ENCODE measurements at regions not wholly inside any gene's neighbourhood (a gene's known extent, or its start where the extent isn't known, plus 50 kb on each side); places are given as distances from the start of the nearest gene placed in this dataset.

DNA sequence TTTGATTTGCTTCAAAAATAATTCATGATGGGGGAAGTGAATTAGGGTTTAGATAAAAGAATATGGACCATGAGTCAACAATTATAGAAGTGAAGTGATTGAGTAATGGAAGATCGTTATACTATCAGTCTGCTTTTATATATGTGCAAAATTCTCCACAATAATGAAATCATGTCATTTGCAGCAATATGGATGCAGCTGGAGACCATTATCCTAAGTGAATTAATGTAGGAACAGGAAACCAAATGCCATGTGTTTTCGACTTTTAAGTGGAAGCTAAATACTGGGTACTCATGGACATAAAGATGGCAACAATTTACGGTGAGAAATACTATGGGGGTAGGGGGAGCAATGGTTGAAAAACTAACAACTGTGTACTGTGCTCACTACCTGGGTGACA, 144.7 kb upstream of the SRD5A2 start:
- Histone ChIP-seq H3K79me1 (ENCODE audit: low read depth in 1 of 2, low read length in 2 of 2) (no peaks in the 10 kb centered on the region), H2AK9ac (replicated peaks; ENCODE audit: low read depth, low read length, poor library complexity) (no peak overlapping the region), H3K9me1 (ENCODE audit: insufficient read depth, low read length) (no peaks in the 10 kb centered on the region), H3K18ac (ENCODE audit: low read depth, low read length) (no peak overlapping the region), H2BK20ac (ENCODE audit: low read depth, low read length) (no peak overlapping the region), H3K9ac (ENCODE audit: low read depth, low read length) (no peak overlapping the region), H3K4ac (ENCODE audit: low read depth, low read length) (no peak overlapping the region), H2BK15ac (ENCODE audit: low read depth, low read length) (no peak overlapping the region), H4K91ac (ENCODE audit: insufficient read depth, low read depth, low read length) (no peak overlapping the region), H3K27ac (ENCODE audit: insufficient read depth, low read length) (no peak overlapping the region), H3K56ac (ENCODE audit: extremely low read depth, insufficient read depth, low read length) (no peak overlapping the region), H4K8ac (ENCODE audit: low read depth in 2 of 2, low read length in 2 of 2) (no peak overlapping the region), H2BK120ac (ENCODE audit: low read depth, low read length) (no peak overlapping the region), H2AK5ac (ENCODE audit: low read depth, low read length) (no peak overlapping the region), H3K9me3 (ENCODE audit: control insufficient read depth, insufficient read depth, low read length) (no peaks in the 10 kb centered on the region), H4K20me1 (ENCODE audit: insufficient read depth, low read length) (no peaks in the 10 kb centered on the region), H3K36me3 (ENCODE audit: control insufficient read depth, insufficient read depth, low read length) (no peaks in the 10 kb centered on the region), H2BK5ac (ENCODE audit: low read depth, low read length, poor library complexity, severe bottlenecking) (no peak overlapping the region), H3K4me2 (ENCODE audit: low read depth, low read length) (no peak overlapping the region), H3K23ac (ENCODE audit: low read depth, low read length) (no peak overlapping the region), H3K4me3 (ENCODE audit: insufficient read depth, low read depth, low read length) (no peak overlapping the region), H4K5ac (ENCODE audit: low read depth, low read length) (no peak overlapping the region), H3K4me1 (ENCODE audit: control insufficient read depth, insufficient read depth, low read length) (no peaks in the 10 kb centered on the region), H3K27me3 (ENCODE audit: control insufficient read depth, insufficient read depth, low read length) (no peaks in the 10 kb centered on the region), H3K14ac (replicated peaks; ENCODE audit: low read depth, low read length) (no peak overlapping the region), H2AFZ (replicated peaks; ENCODE audit: low read length, poor library complexity) (no peak overlapping the region)
- DNase-seq (no peak), ATAC-seq (ENCODE audit: low read depth) (no peak)
- in situ Hi-C loops (cut with MboI; ENCODE audit: low sequenced_read_pairs) (no loop called here), dilution Hi-C loops (cut with HindIII; ENCODE audit: low sequenced_read_pairs, unreplicated experiment) (no loop called here), intact Hi-C loops (cut with micrococcal nuclease) (no loop called here)
- BruUV-seq (replicated peaks): no TSS peak
- POLR2A ChIA-PET (ENCODE audit: unreplicated experiment): no interaction called here
- 20% methylated on average over 1 of the region's 3 CpGs; no CpG with 5 or more reads in 1 of the 2 experiments for WGBS, 2 experiments (ENCODE audit: extremely low coverage in 2 of 2, insufficient read length in 1 of 2)
- TF ChIP-seq, protein P1, sequence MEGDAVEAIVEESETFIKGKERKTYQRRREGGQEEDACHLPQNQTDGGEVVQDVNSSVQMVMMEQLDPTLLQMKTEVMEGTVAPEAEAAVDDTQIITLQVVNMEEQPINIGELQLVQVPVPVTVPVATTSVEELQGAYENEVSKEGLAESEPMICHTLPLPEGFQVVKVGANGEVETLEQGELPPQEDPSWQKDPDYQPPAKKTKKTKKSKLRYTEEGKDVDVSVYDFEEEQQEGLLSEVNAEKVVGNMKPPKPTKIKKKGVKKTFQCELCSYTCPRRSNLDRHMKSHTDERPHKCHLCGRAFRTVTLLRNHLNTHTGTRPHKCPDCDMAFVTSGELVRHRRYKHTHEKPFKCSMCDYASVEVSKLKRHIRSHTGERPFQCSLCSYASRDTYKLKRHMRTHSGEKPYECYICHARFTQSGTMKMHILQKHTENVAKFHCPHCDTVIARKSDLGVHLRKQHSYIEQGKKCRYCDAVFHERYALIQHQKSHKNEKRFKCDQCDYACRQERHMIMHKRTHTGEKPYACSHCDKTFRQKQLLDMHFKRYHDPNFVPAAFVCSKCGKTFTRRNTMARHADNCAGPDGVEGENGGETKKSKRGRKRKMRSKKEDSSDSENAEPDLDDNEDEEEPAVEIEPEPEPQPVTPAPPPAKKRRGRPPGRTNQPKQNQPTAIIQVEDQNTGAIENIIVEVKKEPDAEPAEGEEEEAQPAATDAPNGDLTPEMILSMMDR (conservative IDR thresholded peaks at IDR 0.05; ENCODE audit: low read depth, low read length): no peak
- TF ChIP-seq POLR2A (IDR thresholded peaks at IDR 0.05; ENCODE audit: low read depth, low read length) (no peak), MXI1 (IDR thresholded peaks at IDR 0.05; ENCODE audit: borderline replicate concordance, low read depth, low read length) (no peak), USF2 (IDR thresholded peaks at IDR 0.05; ENCODE audit: low read depth, low read length) (no peak), MAZ (IDR thresholded peaks at IDR 0.05; ENCODE audit: borderline replicate concordance, low read depth, low read length) (no peak), RFX5 (IDR thresholded peaks at IDR 0.05; ENCODE audit: low read depth, low read length) (no peak), MAFK (IDR thresholded peaks at IDR 0.05; ENCODE audit: low read depth, low read length) (no peak), BHLHE40 (IDR thresholded peaks at IDR 0.05; ENCODE audit: low read depth, low read length) (no peak), FOS (IDR thresholded peaks at IDR 0.05; ENCODE audit: low read depth, low read length) (no peak), SMC3 (IDR thresholded peaks at IDR 0.05; ENCODE audit: low read depth, low read length) (no peak), CEBPB (IDR thresholded peaks at IDR 0.05; ENCODE audit: low read depth, low read length) (no peak), NFE2L2 (IDR thresholded peaks at IDR 0.05; ENCODE audit: low read depth, low read length) (no peak), CHD1 (IDR thresholded peaks at IDR 0.05; ENCODE audit: low read depth, low read length) (no peak), RAD21 (IDR thresholded peaks at IDR 0.05; ENCODE audit: low read length) (no peak), RCOR1 (IDR thresholded peaks at IDR 0.05; ENCODE audit: insufficient replicate concordance, low read length) (no peak)
- TF ChIP-seq, protein P2, sequence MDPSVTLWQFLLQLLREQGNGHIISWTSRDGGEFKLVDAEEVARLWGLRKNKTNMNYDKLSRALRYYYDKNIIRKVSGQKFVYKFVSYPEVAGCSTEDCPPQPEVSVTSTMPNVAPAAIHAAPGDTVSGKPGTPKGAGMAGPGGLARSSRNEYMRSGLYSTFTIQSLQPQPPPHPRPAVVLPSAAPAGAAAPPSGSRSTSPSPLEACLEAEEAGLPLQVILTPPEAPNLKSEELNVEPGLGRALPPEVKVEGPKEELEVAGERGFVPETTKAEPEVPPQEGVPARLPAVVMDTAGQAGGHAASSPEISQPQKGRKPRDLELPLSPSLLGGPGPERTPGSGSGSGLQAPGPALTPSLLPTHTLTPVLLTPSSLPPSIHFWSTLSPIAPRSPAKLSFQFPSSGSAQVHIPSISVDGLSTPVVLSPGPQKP (IDR thresholded peaks at IDR 0.05; ENCODE audit: borderline replicate concordance, low read depth, low read length): no peak
- CTCF ChIA-PET: interaction anchor here (0.6 kb wide), 1 partner anchor 25 kb away, joined by 3 read pairs; no protein-coding TSS in a partner anchor

Data from IMR-90 (cell line).